ENCODE measurements at regions not wholly inside any gene's neighbourhood (a gene's known extent, or its start where the extent isn't known, plus 50 kb on each side); places are given as distances from the start of the nearest gene placed in this dataset.
"Not testable (repeated sequence)": the region's sequence is repeated elsewhere in the genome, so short reads cannot be mapped to it uniquely, and the experiment has no call there.

DNA sequence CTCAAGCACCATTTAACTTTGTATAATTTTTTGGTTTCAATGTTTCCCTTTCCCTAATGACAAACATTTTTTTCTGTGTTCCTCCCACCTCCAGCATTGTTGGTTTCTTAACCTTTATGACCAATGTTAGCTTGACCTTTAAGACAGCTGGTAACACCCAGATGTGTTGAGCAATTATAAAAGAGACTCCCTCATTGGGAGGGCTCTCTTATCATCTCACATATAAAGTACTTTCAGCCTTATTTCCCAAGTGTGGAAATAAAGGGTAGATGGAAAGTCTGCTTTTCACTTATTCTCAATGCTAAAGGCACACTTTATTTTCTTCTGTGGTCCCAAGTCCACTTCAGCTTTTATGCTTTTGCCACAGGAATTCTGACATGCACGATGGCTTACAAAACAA lies 1420.4 kb downstream of the RAPGEF2 start:
- ATAC-seq (ENCODE audit: low read depth) (no peak), DNase-seq (no peak)
- no peaks in the 10 kb centered on the region for H3K36me3 Mint-ChIP-seq
- H3K9me3 Mint-ChIP-seq, result peaks cover 4% of the 10 kb centered on the region
- no peaks in the 10 kb centered on the region for H3K27me3 Mint-ChIP-seq
- H3K4me3 Mint-ChIP-seq, result no peak overlapping the region
- H3K4me1 Mint-ChIP-seq, result no peaks in the 10 kb centered on the region
- POLR2A ChIA-PET, result no interaction called here
- no peak overlapping the region for H3K27ac Mint-ChIP-seq

DNA sequence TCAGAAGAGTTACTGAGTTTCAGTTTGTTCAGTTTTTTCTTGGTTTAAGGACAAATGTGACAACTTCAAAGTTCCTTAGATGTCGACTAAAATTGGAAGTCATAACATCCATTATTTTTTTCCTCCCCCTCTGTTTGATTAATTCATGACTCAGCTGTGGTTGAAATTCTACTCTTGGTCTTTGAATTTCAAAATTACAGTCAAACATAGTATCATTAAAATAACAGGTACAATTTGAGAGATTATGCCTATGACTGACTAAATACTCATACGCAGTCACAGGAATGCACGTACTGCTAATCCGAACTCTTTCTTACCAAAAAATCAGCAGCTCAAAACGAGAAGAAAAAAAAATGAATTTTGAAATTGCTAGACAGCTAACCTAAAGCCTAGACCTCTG lies 1434.8 kb downstream of the RAPGEF2 start:
- POLR2A ChIA-PET, result no interaction called here
- Mint-ChIP-seq H3K27me3 (no peaks in the 10 kb centered on the region), H3K9me3 (peaks cover 1% of the 10 kb centered on the region), H3K27ac (no peak overlapping the region), H3K36me3 (no peaks in the 10 kb centered on the region), H3K4me3 (no peak overlapping the region), H3K4me1 (no peaks in the 10 kb centered on the region)
- ATAC-seq (ENCODE audit: low read depth) (no peak), DNase-seq (no peak)

DNA sequence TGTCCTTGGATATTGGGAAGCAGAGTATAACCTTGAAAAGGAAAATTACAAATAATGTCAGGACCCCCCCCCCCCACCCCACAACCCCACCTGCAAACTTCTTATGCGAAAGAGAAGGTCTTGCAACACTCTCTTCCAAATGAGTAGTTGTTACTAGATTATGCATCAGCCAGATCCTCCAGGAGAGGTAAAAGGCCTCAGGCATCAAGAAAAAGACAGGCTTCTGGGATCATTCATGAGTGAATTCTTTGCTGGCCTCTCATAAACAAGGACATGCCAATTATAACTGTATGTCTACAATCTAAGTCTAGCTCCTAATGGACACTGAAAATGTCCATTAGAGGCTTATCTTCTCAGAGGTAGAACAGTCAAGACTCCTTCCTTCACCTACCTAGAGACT lies 1443.3 kb downstream of the RAPGEF2 start:
- Mint-ChIP-seq H3K4me3 (no peak overlapping the region), H3K36me3 (no peaks in the 10 kb centered on the region), H3K27me3 (no peaks in the 10 kb centered on the region), H3K9me3 (peaks cover 5% of the 10 kb centered on the region), H3K27ac (no peak overlapping the region), H3K4me1 (no peaks in the 10 kb centered on the region)
- POLR2A ChIA-PET, result no interaction called here
- ATAC-seq (ENCODE audit: low read depth), result no peak
- DNase-seq, result no peak

DNA sequence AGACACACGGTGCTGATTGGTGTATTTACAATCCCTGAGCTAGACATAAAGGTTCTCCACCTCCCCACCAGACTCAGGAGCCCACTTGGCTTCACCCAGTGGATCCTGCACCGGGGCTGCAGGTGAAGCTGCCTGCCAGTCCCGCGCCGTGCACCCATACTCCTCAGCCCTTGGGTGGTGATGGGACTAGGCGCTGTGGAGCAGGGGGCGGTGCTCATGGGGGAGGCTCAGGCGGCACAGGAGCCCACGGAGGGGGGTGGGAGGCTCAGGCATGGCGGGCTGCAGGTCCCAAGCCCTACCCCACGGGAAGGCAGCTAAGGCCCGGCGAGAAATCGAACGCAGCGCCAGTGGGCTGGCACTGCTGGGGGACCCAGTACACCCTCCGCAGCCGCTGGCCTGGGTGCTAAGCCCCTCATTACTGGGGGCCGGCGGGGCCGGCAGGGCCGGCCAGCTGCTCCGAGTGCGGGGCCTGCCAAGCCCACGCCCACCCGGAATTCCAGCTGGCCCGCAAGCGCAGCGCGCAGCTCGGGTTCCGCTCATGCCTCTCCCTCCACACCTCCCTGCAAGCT lies 1447.2 kb downstream of the RAPGEF2 start:
- H3K9me3 Mint-ChIP-seq; H3K27ac Mint-ChIP-seq; DNase-seq; H3K4me3 Mint-ChIP-seq; H3K4me1 Mint-ChIP-seq; H3K36me3 Mint-ChIP-seq; H3K27me3 Mint-ChIP-seq; POLR2A ChIA-PET; ATAC-seq (ENCODE audit: low read depth): not testable (repeated sequence)

DNA sequence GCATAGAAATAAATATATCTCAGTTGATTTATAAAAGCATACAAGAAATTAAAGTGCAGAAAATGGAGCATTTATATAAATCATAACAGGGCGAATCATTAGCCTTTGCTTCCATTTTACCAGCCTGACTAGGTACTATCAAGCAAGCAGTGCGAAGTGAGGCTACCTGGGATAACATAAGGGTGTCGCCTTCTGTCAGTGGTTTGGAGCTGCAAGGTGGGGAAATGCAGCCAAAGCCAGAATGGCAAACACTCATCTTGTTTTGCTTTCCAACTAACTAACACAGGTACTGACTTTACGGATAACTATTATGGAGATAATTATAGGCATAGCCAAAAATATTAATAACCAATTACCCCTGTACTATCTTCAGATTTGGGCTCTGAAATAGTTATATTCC lies 1459.8 kb downstream of the RAPGEF2 start:
- Mint-ChIP-seq H3K27me3 (no peaks in the 10 kb centered on the region), H3K27ac (no peak overlapping the region), H3K4me1 (no peaks in the 10 kb centered on the region), H3K36me3 (no peaks in the 10 kb centered on the region), H3K9me3 (no peaks in the 10 kb centered on the region), H3K4me3 (no peak overlapping the region)
- ATAC-seq (ENCODE audit: low read depth) (no peak), DNase-seq (no peak)
- POLR2A ChIA-PET, result no interaction called here

DNA sequence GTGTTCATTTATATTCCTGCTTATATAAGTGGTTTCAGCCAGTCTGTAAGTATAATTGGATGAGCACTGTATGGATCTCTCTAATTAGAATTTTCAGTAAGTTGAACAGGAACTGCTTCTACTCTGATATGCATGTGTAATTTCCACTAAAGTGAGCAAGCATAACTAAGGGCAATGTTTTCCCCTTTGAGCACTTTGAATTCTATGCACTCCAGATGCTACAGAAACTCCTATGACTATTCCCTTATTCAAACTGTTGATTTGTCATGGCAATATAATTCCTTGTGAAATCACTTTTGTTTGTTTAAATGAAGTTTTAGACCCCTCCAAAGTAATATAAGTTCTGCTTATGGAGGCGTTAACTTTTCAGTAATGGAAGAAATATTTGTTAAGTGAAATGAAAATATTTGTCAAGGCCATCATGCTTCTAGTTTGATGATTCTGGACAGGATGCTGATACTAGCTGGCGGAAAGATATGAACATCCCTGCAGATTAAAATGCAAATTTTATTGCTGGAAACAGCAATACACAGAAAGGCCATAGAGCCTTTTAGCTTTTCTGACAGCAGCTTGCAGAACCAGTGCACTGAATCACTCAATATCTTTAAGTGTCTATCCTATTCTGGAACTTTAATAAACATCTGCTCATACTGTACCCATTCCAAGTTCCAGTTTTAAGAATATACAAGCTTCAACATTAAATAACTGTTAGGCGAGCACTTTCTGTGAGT lies 1460.8 kb downstream of the RAPGEF2 start:
- no peaks in the 10 kb centered on the region for H3K36me3 Mint-ChIP-seq
- H3K27me3 Mint-ChIP-seq, result no peaks in the 10 kb centered on the region
- H3K9me3 Mint-ChIP-seq, result no peaks in the 10 kb centered on the region
- ATAC-seq (ENCODE audit: low read depth) (no peak), DNase-seq (no peak)
- H3K27ac Mint-ChIP-seq, result no peak overlapping the region
- POLR2A ChIA-PET, result no interaction called here
- H3K4me3 Mint-ChIP-seq, result no peak overlapping the region
- no peaks in the 10 kb centered on the region for H3K4me1 Mint-ChIP-seq

DNA sequence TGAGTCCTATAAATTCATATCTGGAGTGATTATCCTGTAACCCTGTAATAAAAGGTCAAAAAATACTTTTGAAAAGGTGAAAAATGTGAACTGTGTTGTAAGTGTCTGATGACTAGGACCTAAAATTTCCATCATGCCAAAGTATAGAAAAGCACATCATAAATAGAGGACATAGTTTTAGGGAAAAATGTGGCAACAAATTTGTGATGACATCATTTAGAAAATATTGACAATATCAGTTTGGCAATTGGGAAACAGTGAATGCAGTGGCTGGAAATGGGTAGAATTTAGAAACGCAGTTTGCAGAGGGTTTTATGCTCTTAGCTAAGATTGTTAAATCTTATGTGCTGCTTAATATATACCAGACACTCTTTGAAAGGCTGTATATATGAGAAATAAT lies 1464.8 kb downstream of the RAPGEF2 start:
- Mint-ChIP-seq H3K27ac (no peak overlapping the region), H3K36me3 (no peaks in the 10 kb centered on the region), H3K4me3 (no peak overlapping the region), H3K27me3 (no peaks in the 10 kb centered on the region), H3K4me1 (no peaks in the 10 kb centered on the region), H3K9me3 (no peaks in the 10 kb centered on the region)
- ATAC-seq (ENCODE audit: low read depth) (no peak), DNase-seq (no peak)
- POLR2A ChIA-PET, result no interaction called here

DNA sequence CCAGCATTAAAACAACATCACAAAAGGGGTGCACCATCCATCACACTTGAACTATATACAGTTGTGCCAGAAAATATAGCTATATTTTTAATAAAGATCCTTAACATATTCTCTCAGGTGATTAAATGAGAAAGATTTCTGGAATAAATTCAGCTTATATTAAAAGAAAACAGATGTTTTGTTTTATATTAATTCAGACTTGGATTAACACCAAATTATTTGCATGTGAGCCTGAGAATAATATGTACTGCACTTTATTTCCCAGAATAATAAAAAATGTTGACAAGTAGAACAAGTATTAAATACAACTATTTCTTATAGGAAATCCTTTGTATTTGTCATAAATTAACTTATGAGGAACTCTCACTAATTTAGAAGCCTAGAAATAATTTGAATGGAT lies 1467.4 kb downstream of the RAPGEF2 start:
- Mint-ChIP-seq H3K27me3 (no peaks in the 10 kb centered on the region), H3K27ac (no peak overlapping the region), H3K4me1 (no peaks in the 10 kb centered on the region), H3K9me3 (peaks cover 3% of the 10 kb centered on the region), H3K36me3 (no peaks in the 10 kb centered on the region), H3K4me3 (no peak overlapping the region)
- DNase-seq, result no peak
- POLR2A ChIA-PET, result no interaction called here
- ATAC-seq (ENCODE audit: low read depth), result no peak

DNA sequence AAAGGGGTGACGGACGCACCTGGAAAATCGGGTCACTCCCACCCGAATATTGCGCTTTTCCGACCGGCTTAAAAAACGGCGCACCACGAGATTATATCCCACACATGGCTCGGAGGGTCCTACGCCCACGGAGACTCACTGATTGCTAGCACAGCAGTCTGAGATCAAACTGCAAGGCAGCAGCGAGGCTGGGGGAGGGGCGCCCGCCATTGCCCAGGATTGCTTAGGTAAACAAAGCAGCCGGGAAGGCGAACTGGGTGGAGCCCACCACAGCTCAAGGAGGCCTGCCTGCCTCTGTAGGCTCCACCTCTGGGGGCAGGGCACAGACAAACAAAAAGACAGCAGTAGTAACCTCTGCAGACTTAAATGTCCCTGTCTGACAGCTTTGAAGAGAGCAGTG lies 1471.4 kb downstream of the RAPGEF2 start:
- POLR2A ChIA-PET, H3K27me3 Mint-ChIP-seq, H3K4me3 Mint-ChIP-seq: not testable (repeated sequence)

DNA sequence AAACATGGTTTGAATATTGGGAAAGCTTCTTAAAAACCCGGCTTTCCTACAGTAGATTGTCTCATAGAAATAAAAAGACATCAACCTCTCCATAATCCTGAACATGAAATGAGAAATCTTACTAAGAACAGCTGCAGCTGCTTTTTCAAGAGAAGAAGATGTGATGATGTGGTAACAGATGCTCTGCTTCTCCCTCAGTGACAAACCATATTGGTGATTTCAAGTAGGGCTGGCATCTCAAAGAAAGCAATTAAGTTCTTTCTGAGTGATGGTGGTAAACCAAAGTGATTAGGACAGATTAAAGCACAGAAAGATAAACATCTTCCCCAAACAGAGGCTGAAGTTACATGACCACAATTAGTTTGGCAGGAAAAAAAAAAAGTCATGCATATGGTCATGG lies 1477.7 kb downstream of the RAPGEF2 start:
- no peaks in the 10 kb centered on the region for H3K9me3 Mint-ChIP-seq
- H3K4me3 Mint-ChIP-seq, result no peak overlapping the region
- POLR2A ChIA-PET, result no interaction called here
- no peaks in the 10 kb centered on the region for H3K4me1 Mint-ChIP-seq
- no peak overlapping the region for H3K27ac Mint-ChIP-seq
- DNase-seq (no peak), ATAC-seq (ENCODE audit: low read depth) (no peak)
- H3K27me3 Mint-ChIP-seq, result no peaks in the 10 kb centered on the region
- no peaks in the 10 kb centered on the region for H3K36me3 Mint-ChIP-seq

More for the DNA sequence above, 1471.4 kb downstream of the RAPGEF2 start:
- not testable (repeated sequence) for H3K4me1 Mint-ChIP-seq; DNase-seq; H3K9me3 Mint-ChIP-seq; H3K27ac Mint-ChIP-seq; H3K36me3 Mint-ChIP-seq; ATAC-seq (ENCODE audit: low read depth)

DNA sequence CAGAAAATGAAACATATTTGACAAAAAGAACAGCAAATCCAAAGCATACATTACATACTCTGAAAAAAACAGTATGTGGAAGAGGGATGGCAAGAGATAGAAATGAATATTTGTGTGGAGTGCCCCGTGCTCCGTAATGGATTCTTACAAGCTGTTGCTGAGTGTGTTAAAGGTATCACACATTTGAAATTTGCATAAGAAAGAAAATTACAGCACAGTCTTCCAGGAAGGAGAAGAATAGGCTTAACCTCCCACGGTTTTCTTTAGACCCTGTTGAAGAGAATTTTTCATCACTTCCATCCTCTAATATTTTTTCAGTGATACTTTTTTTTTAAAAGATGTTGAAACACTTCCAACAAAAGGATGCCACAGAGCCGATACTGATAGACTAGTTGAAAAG lies 1489.4 kb downstream of the RAPGEF2 start:
- no peak for ATAC-seq (ENCODE audit: low read depth)
- no peaks in the 10 kb centered on the region for H3K36me3 Mint-ChIP-seq
- POLR2A ChIA-PET, result no interaction called here
- no peak overlapping the region for H3K4me3 Mint-ChIP-seq
- no peak overlapping the region for H3K27ac Mint-ChIP-seq
- H3K4me1 Mint-ChIP-seq, result no peaks in the 10 kb centered on the region
- DNase-seq, result no peak
- peaks cover 4% of the 10 kb centered on the region for H3K9me3 Mint-ChIP-seq
- no peaks in the 10 kb centered on the region for H3K27me3 Mint-ChIP-seq

DNA sequence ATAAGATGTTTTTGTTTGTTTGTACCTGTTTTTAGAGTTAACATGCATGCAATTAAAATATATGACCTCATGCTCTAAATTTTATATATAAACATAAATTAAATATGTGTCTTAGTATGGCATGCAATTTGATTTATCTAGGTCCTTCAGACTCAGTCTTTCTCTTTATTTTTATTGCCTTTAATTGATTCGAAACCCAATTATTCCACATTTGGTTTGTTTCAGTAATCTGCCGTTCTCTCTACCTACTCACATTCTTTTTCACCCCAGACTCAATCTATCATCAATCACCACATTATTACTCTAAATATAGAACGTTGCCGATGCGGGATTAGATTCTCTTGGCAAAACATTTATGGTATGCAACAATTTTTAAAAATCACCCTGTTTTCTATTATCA lies 1492.8 kb downstream of the RAPGEF2 start:
- Mint-ChIP-seq H3K9me3 (peaks cover 4% of the 10 kb centered on the region), H3K4me3 (no peak overlapping the region), H3K36me3 (no peaks in the 10 kb centered on the region), H3K4me1 (no peaks in the 10 kb centered on the region), H3K27ac (no peak overlapping the region), H3K27me3 (no peaks in the 10 kb centered on the region)
- POLR2A ChIA-PET, result no interaction called here
- ATAC-seq (ENCODE audit: low read depth) (no peak), DNase-seq (no peak)

DNA sequence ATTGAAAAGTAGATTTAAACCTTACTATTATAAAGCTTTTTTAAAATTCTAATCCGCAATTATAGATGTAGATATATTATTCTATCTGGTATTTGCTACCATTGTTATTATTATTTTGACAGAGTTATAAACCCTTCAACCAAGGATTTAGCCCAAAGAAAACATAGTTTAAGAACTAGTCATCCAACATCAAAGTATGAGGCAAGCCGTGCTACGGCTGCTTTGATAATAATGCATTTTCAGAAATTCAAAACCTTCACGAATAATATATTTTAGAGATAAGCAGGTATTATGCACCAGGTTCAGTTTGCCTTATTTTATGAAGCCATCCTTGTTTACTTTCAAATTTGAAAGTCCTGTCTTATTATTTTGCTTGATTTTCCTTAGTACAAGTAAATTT lies 1501.7 kb downstream of the RAPGEF2 start:
- Mint-ChIP-seq H3K27ac (no peak overlapping the region), H3K27me3 (no peaks in the 10 kb centered on the region), H3K4me1 (no peaks in the 10 kb centered on the region), H3K9me3 (peaks cover 1% of the 10 kb centered on the region), H3K36me3 (no peaks in the 10 kb centered on the region), H3K4me3 (no peak overlapping the region)
- DNase-seq, result no peak
- POLR2A ChIA-PET, result no interaction called here
- ATAC-seq (ENCODE audit: low read depth), result no peak

DNA sequence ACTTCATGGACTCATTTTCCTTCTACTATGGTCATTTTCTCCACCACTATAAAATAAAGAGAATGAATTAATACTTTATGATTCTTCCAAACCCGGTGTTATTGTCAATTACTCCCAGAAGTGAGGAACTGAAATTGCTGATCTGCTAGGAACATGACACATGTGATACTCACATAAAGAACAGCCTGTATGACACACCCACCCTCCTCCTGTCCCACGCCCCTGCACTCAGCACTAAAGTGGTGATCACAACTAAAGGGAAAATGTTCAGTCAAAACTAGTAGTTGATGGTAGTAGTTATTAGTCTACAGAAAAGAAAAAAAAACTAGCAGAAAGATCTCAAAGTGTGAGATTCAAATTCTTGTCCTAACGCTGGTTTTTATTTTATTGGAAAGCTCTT lies 1508.3 kb downstream of the RAPGEF2 start:
- Mint-ChIP-seq H3K4me3 (no peak overlapping the region), H3K4me1 (no peaks in the 10 kb centered on the region), H3K27me3 (no peaks in the 10 kb centered on the region), H3K27ac (no peak overlapping the region), H3K9me3 (peaks cover 5% of the 10 kb centered on the region), H3K36me3 (no peaks in the 10 kb centered on the region)
- DNase-seq (no peak), ATAC-seq (ENCODE audit: low read depth) (no peak)
- POLR2A ChIA-PET, result no interaction called here

DNA sequence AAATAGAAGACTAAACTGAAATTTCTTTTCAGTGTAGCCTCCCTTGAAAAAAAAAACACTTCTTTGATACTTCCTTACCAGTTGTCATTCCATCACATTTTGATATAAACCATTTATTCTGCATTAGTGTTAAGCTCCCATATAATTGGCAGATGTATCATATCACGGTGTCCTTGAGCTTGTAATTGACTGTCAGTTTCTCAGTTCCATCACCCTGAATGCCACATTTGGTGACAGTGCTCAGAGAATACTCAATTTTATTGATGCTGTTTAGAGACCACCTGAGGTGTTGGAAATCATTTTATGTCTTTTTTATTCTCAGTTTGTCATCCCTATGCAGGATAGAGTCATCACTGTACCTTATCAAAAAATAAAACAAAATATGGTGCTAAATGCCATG lies 1528.2 kb downstream of the RAPGEF2 start:
- no peak overlapping the region for H3K27ac Mint-ChIP-seq
- peaks cover 4% of the 10 kb centered on the region for H3K9me3 Mint-ChIP-seq
- H3K4me1 Mint-ChIP-seq, result no peaks in the 10 kb centered on the region
- ATAC-seq (ENCODE audit: low read depth) (no peak), DNase-seq (no peak)
- no peaks in the 10 kb centered on the region for H3K27me3 Mint-ChIP-seq
- POLR2A ChIA-PET, result no interaction called here
- H3K36me3 Mint-ChIP-seq, result no peaks in the 10 kb centered on the region
- H3K4me3 Mint-ChIP-seq, result no peak overlapping the region
